Neuronal stem cell (in vitro differentiated cells): ENCODE measurements at regions not wholly inside any gene's neighbourhood (a gene's known extent, or its start where the extent isn't known, plus 50 kb on each side); places are given as distances from the start of the nearest gene placed in this dataset.

Experiments used
- DNase-seq: peaks from one replicate; pipeline ENCODE4 v3.0.0-alpha.2; 2013; ENCODE audit warnings: low spot score
- H2AFZ ChIP-seq: one replicate; pipeline ENCODE4 v1.6.1; 2013; ENCODE audit warnings: mild to moderate bottlenecking, low read length, inconsistent platforms
- H2AK5ac ChIP-seq: 2 replicates; pipeline ENCODE4 v1.6.1; 2013; ENCODE audit warnings: low read depth, mild to moderate bottlenecking, inconsistent platforms, low read length, moderate library complexity, mixed read lengths
- H2BK120ac ChIP-seq: 2 replicates; pipeline ENCODE4 v1.6.1; 2013; ENCODE audit warnings: low read depth, mild to moderate bottlenecking, inconsistent platforms, low read length, moderate library complexity, mixed read lengths
- H2BK12ac ChIP-seq: one replicate; pipeline ENCODE4 v1.6.1; 2013; ENCODE audit warnings: low read length, inconsistent platforms
- H2BK15ac ChIP-seq: 2 replicates; pipeline ENCODE4 v1.6.1; 2013; ENCODE audit warnings: mild to moderate bottlenecking, low read length, inconsistent platforms, mixed read lengths
- H2BK5ac ChIP-seq: one replicate; pipeline ENCODE4 v1.6.1; 2013; ENCODE audit warnings: inconsistent platforms, mild to moderate bottlenecking, low read length, moderate library complexity
- H3K14ac ChIP-seq: one replicate; pipeline ENCODE4 v1.6.1; 2013; ENCODE audit warnings: low read length, inconsistent platforms
- H3K18ac ChIP-seq: 2 replicates; pipeline ENCODE4 v1.6.1; 2013; ENCODE audit warnings: low read length, inconsistent platforms
- H3K23ac ChIP-seq: 2 replicates; pipeline ENCODE4 v1.6.1; 2013; ENCODE audit warnings: low read depth, mild to moderate bottlenecking, mixed read lengths, low read length, inconsistent platforms; ENCODE audit not compliant: poor library complexity
- H3K27ac ChIP-seq: replicated peaks from 3 replicates; pipeline ENCODE4 v1.5.1; 2013; ENCODE audit warnings: low read length, inconsistent platforms
- H3K27me3 ChIP-seq, 3 experiments: 2 replicates each; pipeline ENCODE4 v1.6.1; 2013; ENCODE audit warnings: low read length in 3 of 3, mild to moderate bottlenecking in 2 of 3, inconsistent platforms in 1 of 3, low read depth in 1 of 3, mixed read lengths in 1 of 3, moderate library complexity in 1 of 3; ENCODE audit not compliant: control insufficient read depth in 3 of 3, insufficient read depth in 3 of 3
- H3K36me3 ChIP-seq, 2 donors: replicated peaks in 1 of 2; 2 replicates each; pipeline ENCODE4 v1.6.1; 2013; ENCODE audit warnings: low read length in 2 of 2; ENCODE audit not compliant: control insufficient read depth in 2 of 2, insufficient read depth in 2 of 2
- H3K4ac ChIP-seq: 2 replicates; pipeline ENCODE4 v1.6.1; 2013; ENCODE audit warnings: inconsistent platforms, mild to moderate bottlenecking, low read length, moderate library complexity
- H3K4me1 ChIP-seq, 2 donors: 1 replicate in 1 of 2; 2 replicates in 1 of 2; pipeline ENCODE4 v1.6.1; 2013; ENCODE audit warnings: low read length in 2 of 2, low read depth in 1 of 2; ENCODE audit not compliant: control insufficient read depth in 2 of 2, insufficient read depth in 1 of 2
- H3K4me2 ChIP-seq: one replicate; pipeline ENCODE4 v1.6.1; 2013; ENCODE audit warnings: mild to moderate bottlenecking, low read length, inconsistent platforms; ENCODE audit not compliant: insufficient read depth, poor library complexity, severe bottlenecking
- H3K4me3 ChIP-seq, 2 donors: 2 replicates each; pipeline ENCODE4 v1.5.1; 2013; ENCODE audit warnings: low read length in 2 of 2, mild to moderate bottlenecking in 2 of 2, inconsistent platforms in 1 of 2, moderate library complexity in 1 of 2
- H3K79me1 ChIP-seq: one replicate; pipeline ENCODE4 v1.6.1; 2013; ENCODE audit warnings: low read depth, mild to moderate bottlenecking, inconsistent platforms, low read length, moderate library complexity
- H3K9ac ChIP-seq: one replicate; pipeline ENCODE4 v1.6.1; 2013; ENCODE audit warnings: mild to moderate bottlenecking, low read depth, low read length, inconsistent platforms; ENCODE audit not compliant: poor library complexity
- H3K9me3 ChIP-seq, 2 donors: replicated peaks in 1 of 2; 2 replicates each; pipeline versions ENCODE3 to v1.6.1; 2013; ENCODE audit warnings: low read length in 2 of 2, mild to moderate bottlenecking in 2 of 2, inconsistent platforms in 1 of 2, low read depth in 1 of 2, mixed read lengths in 1 of 2, moderate library complexity in 1 of 2; ENCODE audit not compliant: control insufficient read depth in 2 of 2, insufficient read depth in 1 of 2
- H4K8ac ChIP-seq: one replicate; pipeline ENCODE4 v1.6.1; 2013; ENCODE audit warnings: low read depth, mild to moderate bottlenecking, inconsistent platforms, low read length, moderate library complexity
- H4K91ac ChIP-seq: one replicate; pipeline ENCODE4 v1.6.1; 2013; ENCODE audit warnings: low read length, low read depth, mild to moderate bottlenecking, inconsistent platforms; ENCODE audit not compliant: poor library complexity
- WGBS, 2 donors: extraction: QIAGEN DNeasy Blood & Tissue Kit; methylation state at CpG; one replicate each; pipeline ENCODE4 v1.1.7; 2013; ENCODE audit warnings: missing lambda C conversion rate in 2 of 2, mixed read lengths in 1 of 2; ENCODE audit not compliant: insufficient read length in 2 of 2, insufficient replicate concordance in 1 of 2; ENCODE audit errors: extremely low coverage in 2 of 2; 5-methylcytosine and 5-hydroxymethylcytosine counted together

DNA sequence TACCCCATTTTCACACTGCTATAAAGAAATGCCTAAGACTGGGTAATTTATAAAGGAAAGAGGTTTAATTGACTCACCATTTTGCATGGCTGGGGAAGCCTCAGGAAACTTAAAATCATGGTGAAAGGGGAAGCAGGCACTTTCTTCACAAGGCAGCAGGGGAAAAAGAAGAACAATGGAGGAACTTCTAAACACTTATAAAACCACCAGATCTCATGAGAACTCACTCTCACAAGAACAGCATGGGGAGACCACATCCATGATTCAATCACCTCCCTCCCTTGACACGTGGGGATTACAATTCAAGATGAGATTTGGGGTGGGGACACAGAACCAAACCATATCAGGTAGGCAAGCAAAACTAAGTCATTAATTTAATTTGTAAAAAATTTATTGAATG is 343.2 kb downstream of the FRK start:
- Histone ChIP-seq H2BK15ac (no peak overlapping the region), H3K9ac (no peak overlapping the region), H3K27me3 (no peaks in the 10 kb centered on the region), H2BK120ac (no peak overlapping the region), H3K9me3 (no peaks in the 10 kb centered on the region), H4K91ac (no peak overlapping the region), H3K18ac (no peak overlapping the region), H2BK5ac (no peak overlapping the region), H3K4me3 (no peak overlapping the region), H3K79me1 (no peaks in the 10 kb centered on the region), H3K27ac (no peak overlapping the region), H3K4me1 (peaks cover 0 to under 1% of the 10 kb centered on the region in 2 donors), H2BK12ac (no peak overlapping the region), H3K23ac (no peak overlapping the region), H4K8ac (no peak overlapping the region), H2AFZ (no peak overlapping the region), H3K36me3 (no peaks in the 10 kb centered on the region), H2AK5ac (no peak overlapping the region), H3K4ac (no peak overlapping the region), H3K4me2 (no peak overlapping the region), H3K14ac (no peak overlapping the region)
- no peak for DNase-seq
- no CpG with 5 or more reads among the region's 1 CpG for WGBS, 2 donors

DNA sequence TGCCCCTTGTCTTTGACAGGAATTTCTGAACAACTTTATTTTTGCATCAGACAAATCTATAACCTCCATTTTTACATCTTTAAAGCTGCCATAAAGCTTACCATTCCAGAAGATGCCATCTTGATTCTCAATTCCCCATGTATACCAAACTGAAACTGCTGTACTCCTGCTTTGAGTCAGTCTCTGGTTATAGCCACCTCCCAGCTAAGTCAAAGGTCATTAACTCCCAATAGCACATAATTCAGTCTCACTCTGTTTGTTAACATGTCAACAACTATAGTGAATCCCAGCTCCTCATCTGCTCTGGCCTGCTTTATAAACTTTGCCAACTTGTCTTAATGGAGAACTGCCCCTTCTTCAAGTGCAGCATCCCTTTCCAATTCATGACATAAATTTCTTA is 343.6 kb downstream of the FRK start:
- Histone ChIP-seq H2BK15ac (no peak overlapping the region), H3K4ac (no peak overlapping the region), H3K9ac (no peak overlapping the region), H2AK5ac (no peak overlapping the region), H2AFZ (no peak overlapping the region), H3K27me3 (no peaks in the 10 kb centered on the region), H2BK120ac (no peak overlapping the region), H2BK5ac (no peak overlapping the region), H4K8ac (no peak overlapping the region), H3K14ac (no peak overlapping the region), H3K9me3 (no peaks in the 10 kb centered on the region), H3K23ac (no peak overlapping the region), H3K18ac (no peak overlapping the region), H3K4me1 (peaks cover 0 to 2% of the 10 kb centered on the region in 2 donors), H2BK12ac (no peak overlapping the region), H3K27ac (no peak overlapping the region), H3K79me1 (no peaks in the 10 kb centered on the region), H3K4me3 (no peak overlapping the region), H4K91ac (no peak overlapping the region), H3K36me3 (no peaks in the 10 kb centered on the region), H3K4me2 (no peak overlapping the region)
- DNase-seq: no peak

DNA sequence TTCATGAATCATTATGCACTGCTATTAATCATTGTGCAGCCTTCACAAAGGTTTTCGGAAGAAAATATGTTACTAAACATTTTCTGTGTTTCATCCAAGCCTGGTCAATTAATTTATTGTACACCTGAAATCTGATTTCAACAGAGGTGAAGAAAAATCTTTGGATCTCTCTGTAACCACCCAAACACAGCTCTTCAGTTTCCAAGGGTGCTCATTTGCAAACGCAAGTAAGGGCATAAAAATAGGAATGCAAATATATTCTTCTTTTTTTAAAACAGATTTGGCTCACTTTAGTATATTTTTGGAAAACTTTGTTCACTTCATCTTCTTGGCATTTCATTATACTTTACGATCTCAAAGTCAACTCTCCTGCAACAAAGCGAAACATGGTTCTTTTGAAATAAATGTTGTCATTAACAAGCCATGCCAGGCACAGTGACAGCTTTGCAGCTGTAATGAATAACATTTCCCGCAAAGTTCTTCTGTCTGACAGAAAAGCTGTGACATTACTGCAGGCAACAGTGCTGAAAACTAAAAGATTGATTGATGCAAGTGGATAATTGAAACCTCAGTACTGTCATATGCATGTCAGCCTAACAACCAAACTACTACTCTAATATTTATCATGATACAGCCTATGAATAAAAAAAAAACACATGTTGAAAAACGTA is 348.3 kb downstream of the FRK start:
- whole genome bisulfite sequencing, 2 donors: no CpG with 5 or more reads among the region's 6 CpGs
- Histone ChIP-seq H3K27me3 (no peaks in the 10 kb centered on the region), H3K27ac (no peak overlapping the region), H4K8ac (no peak overlapping the region), H3K36me3 (no peaks in the 10 kb centered on the region), H3K9me3 (no peaks in the 10 kb centered on the region), H3K4me1 (peaks cover 0 to 2% of the 10 kb centered on the region in 2 donors), H3K4me3 (no peak overlapping the region), H4K91ac (no peak overlapping the region), H2BK120ac (no peak overlapping the region), H3K9ac (no peak overlapping the region), H3K23ac (no peak overlapping the region), H3K18ac (no peak overlapping the region), H3K4me2 (no peak overlapping the region), H2AK5ac (no peak overlapping the region), H3K79me1 (no peaks in the 10 kb centered on the region), H2BK12ac (no peak overlapping the region), H2AFZ (no peak overlapping the region), H3K14ac (no peak overlapping the region), H2BK15ac (no peak overlapping the region), H2BK5ac (no peak overlapping the region), H3K4ac (no peak overlapping the region)
- DNase-seq: no peak

DNA sequence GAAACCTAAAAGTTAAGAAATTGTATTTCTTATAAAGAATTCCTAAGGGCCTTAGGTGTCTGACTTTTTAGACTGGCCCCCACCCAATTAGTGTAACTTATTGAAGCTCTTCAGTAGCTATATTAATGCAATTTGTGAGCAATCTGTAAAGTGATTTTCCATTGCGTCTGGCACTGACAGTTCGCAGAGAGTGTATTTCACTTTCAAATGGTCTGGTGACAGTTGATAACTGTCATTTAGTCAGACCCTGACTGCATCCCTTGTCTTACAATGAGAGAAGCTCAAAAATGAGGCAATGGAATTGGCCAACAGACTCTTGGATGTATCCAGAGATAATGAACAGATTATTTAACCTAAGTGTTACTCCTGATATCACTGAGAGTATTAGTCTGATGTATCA is 351.8 kb downstream of the FRK start:
- no peaks in the 10 kb centered on the region for H3K36me3 ChIP-seq
- no peak for DNase-seq
- no peaks in the 10 kb centered on the region for H3K79me1 ChIP-seq
- H2BK15ac ChIP-seq: no peak overlapping the region
- no peaks in the 10 kb centered on the region for H3K9me3 ChIP-seq
- no peak overlapping the region for H3K27ac ChIP-seq
- H3K14ac ChIP-seq: no peak overlapping the region
- WGBS, 2 donors: no CpG with 5 or more reads among the region's 2 CpGs
- H2AFZ ChIP-seq: no peak overlapping the region
- H2BK120ac ChIP-seq: no peak overlapping the region
- H4K8ac ChIP-seq: no peak overlapping the region
- no peak overlapping the region for H4K91ac ChIP-seq
- peaks cover 1 to 2% of the 10 kb centered on the region in 2 donors for H3K4me1 ChIP-seq
- no peak overlapping the region for H3K23ac ChIP-seq
- no peak overlapping the region for H2BK12ac ChIP-seq
- H3K4ac ChIP-seq: no peak overlapping the region
- H2AK5ac ChIP-seq: no peak overlapping the region
- H3K18ac ChIP-seq: no peak overlapping the region
- no peak overlapping the region for H3K9ac ChIP-seq
- no peak overlapping the region for H3K4me3 ChIP-seq
- H3K27me3 ChIP-seq: no peaks in the 10 kb centered on the region
- no peak overlapping the region for H3K4me2 ChIP-seq
- H2BK5ac ChIP-seq: no peak overlapping the region
